GM12891 (cell line): ENCODE measurements at regions not wholly inside any gene's neighbourhood (a gene's known extent, or its start where the extent isn't known, plus 50 kb on each side); places are given as distances from the start of the nearest gene placed in this dataset.

Source experiments
- DNase-seq: peaks from one replicate; pipeline ENCODE4 v3.0.0; 2011; ENCODE audit warnings: low spot score; ENCODE audit not compliant: insufficient read length
- FAIRE-seq: peaks from 2 replicates; lab custom pipeline; 2011; peaks lifted over from hg19 to GRCh38; lab: Jason Lieb, UNC
- PAX5 ChIP-seq: IDR thresholded peaks from 2 replicates; pipeline ENCODE4 v1.6.1; 2011; ENCODE audit warnings: low read length, moderate library complexity, mild to moderate bottlenecking; ENCODE audit not compliant: insufficient read depth, severe bottlenecking
- POLR2A ChIP-seq: IDR thresholded peaks from 2 replicates; pipeline ENCODE4 v1.6.1; 2011; ENCODE audit warnings: low read depth, low read length, control low read depth
- POLR2AphosphoS5 ChIP-seq: IDR thresholded peaks from 2 replicates; pipeline ENCODE4 v1.6.1; 2011; ENCODE audit warnings: low read depth, low read length, control low read depth
- POU2F2 ChIP-seq: IDR thresholded peaks from 2 replicates; pipeline ENCODE4 v1.6.1; 2011; ENCODE audit warnings: low read depth, mild to moderate bottlenecking, control low read depth, low read length, moderate library complexity
- SPI1 ChIP-seq: IDR thresholded peaks from 2 replicates; pipeline ENCODE4 v1.6.1; 2011; ENCODE audit warnings: low read depth, low read length, control low read depth
- TAF1 ChIP-seq: IDR thresholded peaks from 2 replicates; pipeline ENCODE4 v1.6.1; 2011; ENCODE audit warnings: low read depth, low read length, control low read depth

DNA sequence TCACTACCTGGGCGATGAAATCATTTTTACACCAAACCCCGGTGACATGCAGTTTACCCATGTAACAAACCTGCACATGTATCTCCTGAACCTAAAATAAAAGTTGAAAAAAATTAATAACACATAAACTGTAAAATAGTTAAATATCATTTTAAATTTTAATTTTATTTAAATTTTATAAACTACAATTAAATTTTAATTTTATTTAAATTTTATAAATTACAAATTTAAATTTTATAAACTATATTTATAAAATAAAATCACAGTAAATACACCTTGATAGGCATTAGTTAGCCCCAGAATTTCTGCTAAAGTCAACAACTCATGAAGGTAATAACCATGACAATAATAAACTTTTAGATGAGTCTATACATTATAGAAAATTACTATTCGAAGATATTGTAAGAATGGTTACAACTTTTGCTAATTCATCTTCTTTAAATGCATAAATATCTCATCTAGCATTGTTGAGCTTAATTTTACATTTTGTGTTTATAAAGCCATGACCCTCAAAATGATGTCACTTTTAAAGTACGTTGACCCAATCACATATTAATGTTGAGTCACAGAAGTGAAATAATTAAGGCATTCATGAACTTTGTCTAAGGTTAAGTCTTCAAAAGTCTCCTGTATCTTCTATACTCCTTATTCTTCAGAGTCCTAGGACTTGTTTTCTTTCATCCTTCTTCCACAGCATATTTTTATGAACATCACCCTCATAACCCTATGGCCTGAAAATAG lies 755.8 kb upstream of the LCORL start:
- TF ChIP-seq POLR2A (no peak), POLR2AphosphoS5 (no peak)
- DNase-seq = no peak
- FAIRE-seq = no peak

DNA sequence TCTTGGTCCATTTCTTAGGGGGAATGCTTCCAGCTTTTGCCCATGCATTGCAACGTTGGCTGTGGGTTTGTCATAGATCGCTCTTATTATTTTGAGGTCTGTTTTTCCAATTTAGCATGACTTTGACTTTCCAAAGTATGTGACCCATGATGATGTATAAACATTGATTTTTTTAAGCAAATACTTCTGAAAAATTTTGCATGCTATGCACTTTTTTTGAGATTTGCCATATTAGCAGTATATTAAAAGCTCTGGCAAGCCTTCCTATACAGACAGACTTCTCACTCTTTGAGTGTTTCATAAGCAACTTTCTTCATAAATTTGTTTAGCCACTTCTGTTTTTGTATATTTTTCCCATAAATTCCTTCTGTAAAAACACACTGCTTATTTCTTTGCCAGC lies 746.4 kb upstream of the LCORL start:
- FAIRE-seq = no peak
- DNase-seq = no peak
- TF ChIP-seq POLR2A (no peak), POU2F2 (no peak), SPI1 (no peak), TAF1 (no peak), PAX5 (no peak), POLR2AphosphoS5 (no peak)

DNA sequence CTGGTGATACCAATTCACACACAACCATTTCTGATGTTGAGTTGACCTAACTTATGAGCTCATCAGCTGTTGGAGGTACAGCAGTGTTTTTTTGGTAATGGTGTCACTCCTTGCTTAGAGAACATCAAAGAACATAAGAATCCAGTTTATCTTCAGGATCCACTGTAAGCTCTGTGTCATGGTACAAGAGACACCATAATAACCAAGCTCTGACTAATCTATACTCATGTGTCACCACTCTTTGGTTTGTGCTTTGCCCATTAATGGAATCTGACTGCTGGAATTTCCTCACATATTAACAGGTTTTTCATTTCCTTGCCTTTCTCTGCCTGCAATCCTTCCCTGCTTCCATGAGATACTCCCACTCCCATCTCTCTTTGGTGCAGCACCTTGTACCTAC lies 735.1 kb upstream of the LCORL start:
- FAIRE-seq (no peak), DNase-seq (no peak)
- TF ChIP-seq POLR2AphosphoS5 = no peak
- TF ChIP-seq PAX5 = no peak
- TF ChIP-seq TAF1 = no peak
- TF ChIP-seq POU2F2 = no peak
- no peak for TF ChIP-seq SPI1
- TF ChIP-seq POLR2A = no peak

DNA sequence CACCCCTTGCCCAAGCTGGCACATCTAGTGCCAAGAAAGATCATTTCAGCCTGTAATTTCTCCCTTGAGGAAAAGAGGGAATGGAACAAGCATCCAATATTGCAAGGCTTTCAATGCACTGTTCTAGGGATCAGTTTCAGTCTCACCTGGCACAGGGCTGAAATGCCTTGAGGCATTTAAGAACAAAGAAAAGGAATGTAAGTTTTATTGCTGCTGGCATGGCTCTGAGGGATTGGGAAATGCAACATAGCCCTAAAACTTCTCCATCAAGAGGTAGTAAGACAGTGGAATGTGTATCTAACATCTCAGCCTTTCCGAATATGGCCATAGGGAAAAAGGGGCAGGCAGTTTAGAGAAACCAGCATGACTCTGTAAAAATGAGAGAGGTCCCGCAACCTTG lies 732.6 kb upstream of the LCORL start:
- no peak for TF ChIP-seq POLR2A
- no peak for TF ChIP-seq SPI1
- TF ChIP-seq PAX5 = no peak
- no peak for TF ChIP-seq TAF1
- TF ChIP-seq POLR2AphosphoS5 = no peak
- no peak for TF ChIP-seq POU2F2

DNA sequence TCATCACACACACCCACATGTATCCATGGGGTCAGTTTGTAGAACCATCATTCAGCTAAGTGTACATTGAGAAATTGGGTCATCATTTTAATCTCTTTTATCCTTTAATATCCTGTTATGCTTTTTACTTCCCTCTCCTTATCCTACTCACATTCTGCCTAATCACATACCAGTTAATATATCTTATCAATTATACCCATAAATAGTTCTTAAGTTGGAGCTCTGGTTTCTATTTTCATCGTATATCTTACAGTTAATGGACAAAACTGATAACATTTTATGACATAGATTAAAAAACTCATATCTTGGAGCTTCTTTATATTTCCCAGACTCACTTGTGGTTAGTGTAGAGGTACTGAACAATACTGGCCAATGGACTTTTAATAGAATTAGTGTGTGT lies 729.5 kb upstream of the LCORL start:
- DNase-seq (no peak), FAIRE-seq (no peak)
- TF ChIP-seq POLR2A (no peak), POU2F2 (no peak), POLR2AphosphoS5 (no peak), SPI1 (no peak), PAX5 (no peak), TAF1 (no peak)

More for the DNA sequence above, 732.6 kb upstream of the LCORL start:
- DNase-seq (no peak), FAIRE-seq (no peak)

DNA sequence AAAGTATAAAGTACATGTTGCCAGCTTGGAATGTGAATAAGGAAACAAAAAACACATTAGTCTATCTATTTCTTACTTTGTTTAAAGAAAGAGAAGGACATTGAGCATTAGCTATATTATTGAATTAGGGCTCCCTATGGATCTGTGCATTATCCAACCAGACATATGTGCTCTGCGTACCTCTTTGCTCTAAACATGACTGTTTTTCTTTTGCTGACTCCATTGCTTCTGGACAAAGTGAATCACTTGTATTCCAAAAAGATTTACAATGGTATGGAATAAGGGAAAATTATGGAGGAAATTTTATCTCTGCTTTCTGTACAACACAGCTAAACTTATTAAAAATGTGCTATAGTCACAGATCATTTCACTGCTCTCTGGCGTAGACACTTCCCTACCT lies 727.8 kb upstream of the LCORL start:
- TF ChIP-seq POU2F2 (no peak), PAX5 (no peak), POLR2A (no peak), POLR2AphosphoS5 (no peak), SPI1 (no peak), TAF1 (no peak)
- FAIRE-seq = no peak

DNA sequence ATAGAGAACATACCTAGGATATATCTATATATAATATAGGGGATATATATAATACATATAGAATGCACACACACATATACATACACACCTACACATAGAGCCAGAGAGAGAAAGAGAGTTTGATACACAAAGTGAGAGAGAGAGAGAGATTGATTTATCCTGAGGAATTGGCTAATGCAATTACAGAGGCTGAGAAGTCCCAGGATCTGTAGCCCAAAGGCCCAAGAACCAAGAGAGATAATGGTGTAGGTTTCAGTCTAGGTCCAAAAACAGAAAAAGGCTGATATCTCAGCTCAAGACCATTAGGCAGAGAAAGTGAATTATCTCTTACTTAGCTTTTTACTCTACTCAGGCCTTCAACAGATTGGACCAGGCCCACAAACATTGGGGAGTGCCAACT lies 715.0 kb upstream of the LCORL start:
- no peak for DNase-seq
- no peak for FAIRE-seq
- TF ChIP-seq SPI1 = no peak
- TF ChIP-seq POLR2AphosphoS5 = no peak
- TF ChIP-seq POU2F2 = no peak
- TF ChIP-seq POLR2A = no peak
- TF ChIP-seq TAF1 = no peak
- TF ChIP-seq PAX5 = no peak

More for the DNA sequence above, 727.8 kb upstream of the LCORL start:
- no peak for DNase-seq

DNA sequence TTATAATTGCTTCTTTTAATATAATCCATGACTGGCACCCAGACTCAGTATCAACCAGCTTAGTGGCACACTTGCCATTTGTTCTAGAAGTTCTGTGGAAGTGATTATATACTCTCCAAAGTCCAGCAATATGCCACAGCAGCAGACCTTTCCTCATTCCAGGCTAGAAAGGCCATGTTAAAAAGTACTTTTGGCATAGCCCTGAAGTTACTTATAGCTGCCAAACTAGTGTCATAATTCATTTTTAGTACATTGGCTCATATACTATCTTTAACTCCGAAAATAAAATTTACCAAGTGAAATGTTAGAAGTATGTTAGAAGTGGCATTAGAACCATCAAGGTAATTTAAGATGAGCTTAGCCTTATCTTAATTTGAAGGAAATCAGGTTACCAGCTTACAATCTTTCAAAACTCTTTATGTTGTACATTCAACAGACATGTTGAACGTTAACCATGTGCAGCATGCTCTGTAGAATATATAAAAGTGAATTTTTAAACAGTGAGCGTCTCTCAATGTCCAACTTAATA lies 714.2 kb upstream of the LCORL start:
- FAIRE-seq (no peak), DNase-seq (no peak)
- TF ChIP-seq PAX5 = no peak
- TF ChIP-seq POLR2A = no peak
- TF ChIP-seq POU2F2 = no peak
- no peak for TF ChIP-seq TAF1
- no peak for TF ChIP-seq SPI1
- TF ChIP-seq POLR2AphosphoS5 = no peak

DNA sequence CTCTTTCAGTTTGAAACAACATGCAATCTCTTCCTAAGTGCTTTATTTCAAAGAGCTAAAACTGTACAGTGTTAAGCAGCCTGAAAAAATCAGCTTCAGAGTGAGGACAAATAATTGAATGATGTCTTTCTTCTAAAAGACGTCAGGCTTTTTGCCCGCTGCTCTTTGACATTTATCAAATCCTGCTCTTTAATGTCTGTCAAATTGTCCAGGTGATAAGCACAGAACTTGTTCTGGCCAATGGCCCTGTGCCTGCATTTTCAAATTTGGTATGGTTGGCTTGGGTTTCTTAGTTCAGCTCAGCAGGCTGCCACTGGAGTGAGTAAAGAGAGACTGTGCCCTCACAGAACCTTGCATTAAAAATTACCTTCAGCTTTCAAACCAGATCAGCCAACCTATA lies 712.9 kb upstream of the LCORL start:
- DNase-seq = no peak
- FAIRE-seq = no peak
- TF ChIP-seq TAF1 (no peak), SPI1 (no peak), POLR2A (no peak), POU2F2 (no peak), PAX5 (no peak)

DNA sequence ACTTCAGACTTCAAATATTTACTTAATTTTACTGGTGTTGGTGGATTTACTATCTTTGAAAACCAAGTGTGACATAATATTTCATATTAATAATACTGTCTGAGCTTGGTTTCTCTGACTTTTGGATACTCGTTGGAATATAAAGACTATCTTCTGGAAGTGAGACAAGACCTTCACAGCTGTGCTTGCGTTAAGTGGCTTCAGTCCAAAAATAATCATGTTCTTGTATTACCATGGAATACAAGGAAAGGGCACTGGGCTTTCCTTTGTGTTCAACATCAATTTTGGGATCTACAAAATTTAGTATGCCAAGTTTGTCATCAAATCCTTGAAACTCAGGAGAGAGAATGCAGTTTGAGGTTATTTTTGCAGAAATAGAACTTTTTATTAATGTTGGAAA lies 712.4 kb upstream of the LCORL start:
- FAIRE-seq (no peak), DNase-seq (no peak)
- TF ChIP-seq POLR2AphosphoS5 = no peak
- TF ChIP-seq TAF1 = no peak
- TF ChIP-seq POLR2A = no peak
- TF ChIP-seq POU2F2 = no peak
- no peak for TF ChIP-seq SPI1
- TF ChIP-seq PAX5 = no peak
